T1000 (cell line): ENCODE measurements at regions not wholly inside any gene's neighbourhood (a gene's known extent, or its start where the extent isn't known, plus 50 kb on each side); places are given as distances from the start of the nearest gene placed in this dataset.
A peak's percentile ranks its signal among the peaks of the same experiment; 100 is the strongest.

Experiments
- DNase-seq: peaks from one replicate; lab custom pipeline; 2025; ENCODE audit warnings: mixed read lengths; lab: John Stamatoyannopoulos, UW

GRCh38 chr7:10117815-10118214, 855.9 kb upstream of the PHF14 start:
- no peak for DNase-seq

- DNase-seq = no peak
Measured at GRCh38 chr7:10120936-10121335, 852.7 kb upstream of the PHF14 start.

GRCh38 chr7:10121631-10122030, 852.0 kb upstream of the PHF14 start:
- DNase-seq = no peak

- DNase-seq = no peak
Measured at GRCh38 chr7:10122551-10123100, 851.0 kb upstream of the PHF14 start.

GRCh38 chr7:10128748-10129147, 844.9 kb upstream of the PHF14 start:
- no peak for DNase-seq

GRCh38 chr7:10138087-10138854, 835.4 kb upstream of the PHF14 start:
- DNase-seq = no peak

GRCh38 chr7:10146271-10146670, 827.4 kb upstream of the PHF14 start:
- DNase-seq = no peak

GRCh38 chr7:10156972-10157371, 816.7 kb upstream of the PHF14 start:
- no peak for DNase-seq

GRCh38 chr7:10181996-10182395, 791.7 kb upstream of the PHF14 start:
- no peak for DNase-seq

- DNase-seq = no peak
Measured at GRCh38 chr7:10192074-10192473, 781.6 kb upstream of the PHF14 start.

- no peak for DNase-seq
Measured at GRCh38 chr7:10205696-10206095, 768.0 kb upstream of the PHF14 start.

- DNase-seq = no peak
Measured at GRCh38 chr7:10210000-10210399, 763.7 kb upstream of the PHF14 start.

GRCh38 chr7:10211016-10211415, 762.7 kb upstream of the PHF14 start:
- no peak for DNase-seq

GRCh38 chr7:10211861-10212260, 761.8 kb upstream of the PHF14 start:
- no peak for DNase-seq

- DNase-seq = no peak
Measured at GRCh38 chr7:10212649-10213048, 761.0 kb upstream of the PHF14 start.

- no peak for DNase-seq
Measured at GRCh38 chr7:10216462-10216861, 757.2 kb upstream of the PHF14 start.

- no peak for DNase-seq
Measured at GRCh38 chr7:10221084-10221483, 752.6 kb upstream of the PHF14 start.

- no peak for DNase-seq
Measured at GRCh38 chr7:10222976-10223375, 750.7 kb upstream of the PHF14 start.

- DNase-seq = no peak
Measured at GRCh38 chr7:10225275-10225674, 748.4 kb upstream of the PHF14 start.

GRCh38 chr7:10237306-10237705, 736.4 kb upstream of the PHF14 start:
- DNase-seq = peak; percentile 61

- DNase-seq = no peak
Measured at GRCh38 chr7:10238641-10239040, 735.0 kb upstream of the PHF14 start.

- DNase-seq = no peak
Measured at GRCh38 chr7:10239695-10240345, 733.9 kb upstream of the PHF14 start.

- DNase-seq = no peak
Measured at GRCh38 chr7:10245406-10245805, 728.3 kb upstream of the PHF14 start.
